ENCODE measurements at regions not wholly inside any gene's neighbourhood (a gene's known extent, or its start where the extent isn't known, plus 50 kb on each side); places are given as distances from the start of the nearest gene placed in this dataset.

GRCh38 chr2:207331674-207332073 is 165.9 kb upstream of the KLF7 start:
- H3K27ac ChIP-seq (ENCODE audit: low read depth in 1 of 2, low read length in 2 of 2), result no peak overlapping the region
- no peak for TF ChIP-seq CTCF (IDR thresholded peaks at IDR 0.05)
- intact Hi-C loops (cut with micrococcal nuclease), result no loop called here
- no peak overlapping the region for H3K4me3 ChIP-seq (replicated peaks in 1 of 3; ENCODE audit: low read depth in 2 of 3, low read length in 3 of 3)
- Mint-ChIP-seq H3K27ac (no peak overlapping the region), H3K36me3 (no peaks in the 10 kb centered on the region), H3K4me1 (peaks cover 20% of the 10 kb centered on the region), H3K9me3 (no peaks in the 10 kb centered on the region), H3K4me3 (no peak overlapping the region), H3K27me3 (ENCODE audit: low read depth in 3 of 3) (peaks cover 0 to 4% (median 2%) of the 10 kb centered on the region in 3 donors)
- H3K27me3 ChIP-seq (ENCODE audit: control insufficient read depth in 2 of 2, insufficient read depth in 2 of 2, low read length in 2 of 2), result no peaks in the 10 kb centered on the region
- no peak overlapping the region for H3K9ac ChIP-seq (ENCODE audit: insufficient read depth, low read length, poor library complexity, severe bottlenecking)
- no peaks in the 10 kb centered on the region for H4K20me1 ChIP-seq (ENCODE audit: insufficient read depth, low read length)
- H3K4me2 ChIP-seq (replicated peaks; ENCODE audit: extremely low read depth, low read length, poor library complexity, severe bottlenecking), result no peak overlapping the region
- H2AFZ ChIP-seq (ENCODE audit: insufficient read depth, low read depth, low read length, poor library complexity, severe bottlenecking), result no peak overlapping the region
- peaks cover 15 to 18% of the 10 kb centered on the region in 2 donors for H3K4me1 ChIP-seq (ENCODE audit: control insufficient read depth in 1 of 2, insufficient read depth in 2 of 2, low read length in 2 of 2)
- no CpG with 5 or more reads among the region's 6 CpGs for WGBS (ENCODE audit: insufficient coverage)
- no peak for DNase-seq
- no peaks in the 10 kb centered on the region for H3K79me2 ChIP-seq (ENCODE audit: insufficient read depth, low read length)
- H3K36me3 ChIP-seq (replicated peaks in 1 of 2; ENCODE audit: control insufficient read depth in 1 of 2, insufficient read depth in 2 of 2, low read length in 2 of 2), result no peaks in the 10 kb centered on the region
- H3K9me3 ChIP-seq (replicated peaks in 1 of 2; ENCODE audit: control insufficient read depth in 1 of 2, insufficient read depth in 1 of 2, low read length in 2 of 2), result no peaks in the 10 kb centered on the region

- Mint-ChIP-seq H3K27me3 (ENCODE audit: low read depth in 3 of 3) (peaks cover 0 to 4% (median 2%) of the 10 kb centered on the region in 3 donors), H3K36me3 (no peaks in the 10 kb centered on the region), H3K4me3 (no peak overlapping the region), H3K27ac (peak overlapping the region; percentile 26 to 69 (median 55)), H3K4me1 (peaks cover 24% of the 10 kb centered on the region), H3K9me3 (no peaks in the 10 kb centered on the region)
- no peaks in the 10 kb centered on the region for H3K36me3 ChIP-seq (replicated peaks in 1 of 2; ENCODE audit: control insufficient read depth in 1 of 2, insufficient read depth in 2 of 2, low read length in 2 of 2)
- H3K27me3 ChIP-seq (ENCODE audit: control insufficient read depth in 2 of 2, insufficient read depth in 2 of 2, low read length in 2 of 2), result no peaks in the 10 kb centered on the region
- H3K4me2 ChIP-seq (replicated peaks; ENCODE audit: extremely low read depth, low read length, poor library complexity, severe bottlenecking), result peak overlapping the region; percentile 15
- intact Hi-C loops (cut with micrococcal nuclease), result no loop called here
- no peak overlapping the region for H3K9ac ChIP-seq (ENCODE audit: insufficient read depth, low read length, poor library complexity, severe bottlenecking)
- no CpG with 5 or more reads among the region's 3 CpGs for WGBS (ENCODE audit: insufficient coverage)
- TF ChIP-seq CTCF (IDR thresholded peaks at IDR 0.05), result no peak
- H3K9me3 ChIP-seq (replicated peaks in 1 of 2; ENCODE audit: control insufficient read depth in 1 of 2, insufficient read depth in 1 of 2, low read length in 2 of 2), result no peaks in the 10 kb centered on the region
- peak overlapping the region in 1 of 3 experiments; percentile 23 for H3K4me3 ChIP-seq (replicated peaks in 1 of 3; ENCODE audit: low read depth in 2 of 3, low read length in 3 of 3)
- peak overlapping the region; percentile 26 for H2AFZ ChIP-seq (ENCODE audit: insufficient read depth, low read depth, low read length, poor library complexity, severe bottlenecking)
- no peaks in the 10 kb centered on the region for H4K20me1 ChIP-seq (ENCODE audit: insufficient read depth, low read length)
- no peaks in the 10 kb centered on the region for H3K79me2 ChIP-seq (ENCODE audit: insufficient read depth, low read length)
- DNase-seq, result peak; percentile 38 to 57 (median 50)
- peaks cover 15 to 18% of the 10 kb centered on the region in 2 donors for H3K4me1 ChIP-seq (ENCODE audit: control insufficient read depth in 1 of 2, insufficient read depth in 2 of 2, low read length in 2 of 2)
- H3K27ac ChIP-seq (ENCODE audit: low read depth in 1 of 2, low read length in 2 of 2), result peak overlapping the region in 1 of 2 donors; percentile 21
Observed at GRCh38 chr2:207332480-207333212, 166.9 kb upstream of the KLF7 start.
